SK-N-SH (cell line): ENCODE measurements at regions not wholly inside any gene's neighbourhood (a gene's known extent, or its start where the extent isn't known, plus 50 kb on each side); places are given as distances from the start of the nearest gene placed in this dataset.

ENCODE experiments used
- CTCF ChIA-PET: fragments of 300-600, 350-600 bp; formaldehyde crosslinking; extraction: SDS; loops from one replicate; lab custom pipeline; 2021; lab: Yijun Ruan, JAX
- POLR2A ChIA-PET: fragments of 350-600 bp; sonication (Branson Sonifier 250); formaldehyde crosslinking; extraction: SDS; loops from one replicate; lab custom pipeline; 2020; ENCODE audit warnings: antibody characterized with exemption, inconsistent platforms; lab: Yijun Ruan, JAX
- DNase-seq: peaks from one replicate; pipeline ENCODE4 v3.0.0; 2012
- H2AFZ ChIP-seq: fragments of 200-600 bp; sonication (generic); 2 replicates; pipeline ENCODE4 v1.8.1; 2016; ENCODE audit warnings: antibody characterized with exemption, mild to moderate bottlenecking, low read depth
- H3F3A ChIP-seq: fragments of 200-600 bp; sonication (generic); replicated peaks from 2 replicates; pipeline ENCODE3; 2016; ENCODE audit warnings: antibody characterized with exemption, mild to moderate bottlenecking; ENCODE audit not compliant: insufficient read depth
- H3K27ac ChIP-seq, 2 experiments: fragments of 200-500 bp in 1 of 2; fragments of 200-600 bp in 1 of 2; sonication (Bioruptor generic) in 1 of 2; sonication (generic), shearing (Covaris generic) in 1 of 2; 2 replicates each; pipeline versions ENCODE4 v1.5.1 to v1.6.1; 2014 to 2016; ENCODE audit warnings: low read depth in 2 of 2, inconsistent platforms in 1 of 2, low read length in 1 of 2, mild to moderate bottlenecking in 1 of 2, mixed read lengths in 1 of 2
- H3K27me3 ChIP-seq: fragments of 200-600 bp; sonication (generic), shearing (Covaris generic); 2 replicates; pipeline ENCODE4 v1.6.1; 2016; ENCODE audit warnings: mixed run types; ENCODE audit not compliant: insufficient read depth
- H3K36me3 ChIP-seq, 2 experiments: fragments of 200-500 bp in 1 of 2; fragments of 200-600 bp in 1 of 2; sonication (Bioruptor generic) in 1 of 2; sonication (generic) in 1 of 2; replicated peaks in 1 of 2; 2 replicates each; pipeline versions ENCODE3 to v1.5.1; 2014 to 2016; ENCODE audit warnings: low read length in 1 of 2, mild to moderate bottlenecking in 1 of 2; ENCODE audit not compliant: insufficient read depth in 2 of 2, control insufficient read depth in 1 of 2
- H3K4me1 ChIP-seq, 2 experiments: fragments of 200-500 bp in 1 of 2; fragments of 200-600 bp in 1 of 2; sonication (Bioruptor generic) in 1 of 2; sonication (generic), shearing (Covaris generic) in 1 of 2; 2 replicates each; pipeline versions ENCODE4 v1.5.1 to v1.6.1; 2014 to 2016; ENCODE audit warnings: low read depth in 1 of 2, low read length in 1 of 2, mixed run types in 1 of 2; ENCODE audit not compliant: insufficient read depth in 2 of 2, control insufficient read depth in 1 of 2
- H3K4me2 ChIP-seq: fragments of 200-600 bp; sonication (generic), shearing (Covaris generic); 2 replicates; pipeline ENCODE4 v1.6.1; 2017; ENCODE audit warnings: mixed run types
- H3K4me3 ChIP-seq, 2 experiments: fragments of 200-500 bp in 1 of 2; fragments of 200-600 bp in 1 of 2; sonication (Bioruptor generic) in 1 of 2; sonication (generic), shearing (Covaris generic) in 1 of 2; 2 replicates each; pipeline versions ENCODE4 v1.5.1 to v1.8.1; 2014 to 2016; ENCODE audit warnings: low read depth in 2 of 2, inconsistent platforms in 1 of 2, low read length in 1 of 2, mild to moderate bottlenecking in 1 of 2, mixed read lengths in 1 of 2, moderate library complexity in 1 of 2
- H3K79me2 ChIP-seq: fragments of 200-600 bp; sonication (generic); 2 replicates; pipeline ENCODE4 v1.8.1; 2017; ENCODE audit warnings: mild to moderate bottlenecking; ENCODE audit not compliant: insufficient read depth
- H3K9ac ChIP-seq: fragments of 200-600 bp; sonication (generic); 2 replicates; pipeline ENCODE4 v1.6.1; 2017; ENCODE audit warnings: mixed run types
- H3K9me2 ChIP-seq: fragments of 200-600 bp; sonication (generic); 2 replicates; pipeline ENCODE4 v1.6.1; 2017; ENCODE audit warnings: mixed run types
- H3K9me3 ChIP-seq: fragments of 200-600 bp; sonication (generic); 2 replicates; pipeline ENCODE4 v1.6.1; 2017; ENCODE audit warnings: mixed run types, mild to moderate bottlenecking, moderate library complexity
- H4K20me1 ChIP-seq: fragments of 200-600 bp; sonication (generic); 2 replicates; pipeline ENCODE4 v1.6.1; 2017; ENCODE audit warnings: mild to moderate bottlenecking, mixed run types; ENCODE audit not compliant: insufficient read depth
- CHD2 ChIP-seq: fragments of 150-350 bp; IDR thresholded peaks from 2 replicates; pipeline ENCODE4 v1.6.1; 2018; ENCODE audit warnings: low read length; ENCODE audit not compliant: partially characterized antibody
- ELF1 ChIP-seq: IDR thresholded peaks from 2 replicates; pipeline ENCODE4 v1.4.0; 2012
- EZH2phosphoT487 ChIP-seq: fragments of 200-600 bp; sonication (generic); IDR thresholded peaks from 2 replicates; pipeline ENCODE4 v1.6.1; 2017; ENCODE audit warnings: low read depth, mixed run types, mild to moderate bottlenecking, antibody characterized with exemption, moderate library complexity, borderline replicate concordance
- FOSL2 ChIP-seq: IDR thresholded peaks from 2 replicates; pipeline ENCODE4 v1.4.0; 2012; ENCODE audit warnings: low read depth, mild to moderate bottlenecking, moderate library complexity, borderline replicate concordance
- IRF3 ChIP-seq: fragments of 150-350 bp; IDR thresholded peaks from 2 replicates; pipeline ENCODE4 v1.6.1; 2016; ENCODE audit warnings: mild to moderate bottlenecking, low read depth, low read length
- MEF2A ChIP-seq: IDR thresholded peaks from 2 replicates; pipeline ENCODE4 v1.4.0; 2012; ENCODE audit warnings: low read depth, borderline replicate concordance
- MXI1 ChIP-seq: IDR thresholded peaks from 2 replicates; pipeline ENCODE4 v1.6.1; 2012; ENCODE audit warnings: mild to moderate bottlenecking, low read depth, low read length, improper control_type of control experiment
- PBX3 ChIP-seq: IDR thresholded peaks from 2 replicates; pipeline ENCODE4; 2012
- RAD21 ChIP-seq: IDR thresholded peaks from 2 replicates; pipeline ENCODE4 v1.6.1; 2012; ENCODE audit warnings: mild to moderate bottlenecking, low read length
- SMC3 ChIP-seq: IDR thresholded peaks from 2 replicates; pipeline ENCODE4 v1.6.1; 2012; ENCODE audit warnings: low read depth, low read length, improper control_type of control experiment
- TEAD4 ChIP-seq: IDR thresholded peaks from 2 replicates; pipeline ENCODE4 v1.4.0; 2012; ENCODE audit warnings: mild to moderate bottlenecking, borderline replicate concordance; ENCODE audit not compliant: insufficient read depth
- USF1 ChIP-seq: IDR thresholded peaks from 2 replicates; pipeline ENCODE4 v1.4.0; 2012; ENCODE audit warnings: low read depth, borderline replicate concordance
- USF2 ChIP-seq: fragments of 150-350 bp; IDR thresholded peaks from 2 replicates; pipeline ENCODE4 v1.6.1; 2017; ENCODE audit warnings: antibody characterized with exemption, low read length, low read depth, borderline replicate concordance
- YY1 ChIP-seq: IDR thresholded peaks from 2 replicates; pipeline ENCODE4 v1.4.0; 2012; ENCODE audit warnings: low read depth, mild to moderate bottlenecking
- ZBTB33 ChIP-seq: IDR thresholded peaks from 2 replicates; pipeline ENCODE4 v1.4.0; 2012; ENCODE audit warnings: low read depth, borderline replicate concordance
- WGBS: methylation state at CpG from one replicate; pipeline ENCODE4 v1.1.6; 2017; ENCODE audit warnings: low lambda C conversion rate; 5-methylcytosine and 5-hydroxymethylcytosine counted together

GRCh38 chrX:43586830-43587229 is 69.3 kb upstream of the MAOA start (continued):
- no peak for TF ChIP-seq ZBTB33
- no peak for TF ChIP-seq CHD2

- H3K9me3 ChIP-seq: no peaks in the 10 kb centered on the region
- 12% methylated on average over 3 of the region's 3 CpGs for WGBS
- no peak for DNase-seq
Measured at GRCh38 chrX:43589735-43590134, 66.4 kb upstream of the MAOA start.

More at GRCh38 chrX:43589735-43590134, 66.4 kb upstream of the MAOA start:
- no peak overlapping the region for H3K4me2 ChIP-seq
- TF ChIP-seq FOSL2: no peak
- TF ChIP-seq SMC3: no peak
- TF ChIP-seq RAD21: no peak
- TF ChIP-seq MEF2A: no peak
- no peak for TF ChIP-seq CHD2
- no peak for TF ChIP-seq IRF3
- no peak for TF ChIP-seq MXI1
- no peak for TF ChIP-seq EZH2phosphoT487
- no peak for TF ChIP-seq USF2
- TF ChIP-seq TEAD4: no peak
- no peak for TF ChIP-seq ELF1
- TF ChIP-seq YY1: no peak
- no peak for TF ChIP-seq USF1
- no peak for TF ChIP-seq PBX3
- H3K79me2 ChIP-seq: no peaks in the 10 kb centered on the region
- ChIA-PET POLR2A (no interaction called here), CTCF (no interaction called here)
- H3K27ac ChIP-seq: no peak overlapping the region
- no peaks in the 10 kb centered on the region for H3K27me3 ChIP-seq
- no peaks in the 10 kb centered on the region for H3F3A ChIP-seq
- H2AFZ ChIP-seq: no peak overlapping the region
- H3K9ac ChIP-seq: no peak overlapping the region
- no peaks in the 10 kb centered on the region for H3K36me3 ChIP-seq
- H3K4me3 ChIP-seq: no peak overlapping the region
- no peaks in the 10 kb centered on the region for H3K4me1 ChIP-seq
- no peaks in the 10 kb centered on the region for H3K9me2 ChIP-seq
- H4K20me1 ChIP-seq: no peaks in the 10 kb centered on the region
